ENCODE measurements at regions not wholly inside any gene's neighbourhood (a gene's known extent, or its start where the extent isn't known, plus 50 kb on each side); places are given as distances from the start of the nearest gene placed in this dataset.

- FAIRE-seq = no peak
- TF ChIP-seq, protein P1, sequence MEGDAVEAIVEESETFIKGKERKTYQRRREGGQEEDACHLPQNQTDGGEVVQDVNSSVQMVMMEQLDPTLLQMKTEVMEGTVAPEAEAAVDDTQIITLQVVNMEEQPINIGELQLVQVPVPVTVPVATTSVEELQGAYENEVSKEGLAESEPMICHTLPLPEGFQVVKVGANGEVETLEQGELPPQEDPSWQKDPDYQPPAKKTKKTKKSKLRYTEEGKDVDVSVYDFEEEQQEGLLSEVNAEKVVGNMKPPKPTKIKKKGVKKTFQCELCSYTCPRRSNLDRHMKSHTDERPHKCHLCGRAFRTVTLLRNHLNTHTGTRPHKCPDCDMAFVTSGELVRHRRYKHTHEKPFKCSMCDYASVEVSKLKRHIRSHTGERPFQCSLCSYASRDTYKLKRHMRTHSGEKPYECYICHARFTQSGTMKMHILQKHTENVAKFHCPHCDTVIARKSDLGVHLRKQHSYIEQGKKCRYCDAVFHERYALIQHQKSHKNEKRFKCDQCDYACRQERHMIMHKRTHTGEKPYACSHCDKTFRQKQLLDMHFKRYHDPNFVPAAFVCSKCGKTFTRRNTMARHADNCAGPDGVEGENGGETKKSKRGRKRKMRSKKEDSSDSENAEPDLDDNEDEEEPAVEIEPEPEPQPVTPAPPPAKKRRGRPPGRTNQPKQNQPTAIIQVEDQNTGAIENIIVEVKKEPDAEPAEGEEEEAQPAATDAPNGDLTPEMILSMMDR (IDR thresholded peaks at IDR 0.05; ENCODE audit: insufficient read depth, missing control alignments) = no peak
- no peak for DNase-seq (ENCODE audit: insufficient read length, low spot score)
Observed at GRCh38 chr11:104661901-104662300, 236.4 kb downstream of the CASP12 start.

DNA sequence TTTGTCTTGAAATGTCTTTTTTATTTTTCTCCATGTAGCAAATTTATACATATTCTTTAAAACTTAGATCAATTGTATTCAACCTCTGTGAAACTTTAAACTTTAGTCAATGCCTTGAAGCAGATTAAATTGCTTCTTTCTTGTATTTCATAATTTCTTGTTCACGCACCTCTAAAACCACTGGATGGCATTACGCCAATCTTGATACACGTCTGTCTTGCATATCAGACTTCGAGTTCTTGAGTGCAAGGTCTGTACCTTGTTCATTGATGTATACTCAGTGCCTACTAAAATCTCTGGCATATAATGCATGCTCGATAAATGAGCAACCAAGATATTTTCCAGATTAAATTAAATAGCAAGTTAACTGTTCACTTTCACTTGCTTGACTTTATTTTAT lies 236.8 kb downstream of the CASP12 start:
- no peak for FAIRE-seq
- no peak for DNase-seq (ENCODE audit: insufficient read length, low spot score)
- TF ChIP-seq, protein P1 (IDR thresholded peaks at IDR 0.05; ENCODE audit: insufficient read depth, missing control alignments) = no peak

GRCh38 chr11:104658177-104658576 lies 240.1 kb downstream of the CASP12 start:
- FAIRE-seq (no peak), DNase-seq (ENCODE audit: insufficient read length, low spot score) (no peak)
- TF ChIP-seq, protein P1 (IDR thresholded peaks at IDR 0.05; ENCODE audit: insufficient read depth, missing control alignments) = no peak

GRCh38 chr11:104657083-104657482 lies 241.2 kb downstream of the CASP12 start:
- FAIRE-seq = no peak
- DNase-seq (ENCODE audit: insufficient read length, low spot score) = no peak
- TF ChIP-seq, protein P1 (IDR thresholded peaks at IDR 0.05; ENCODE audit: insufficient read depth, missing control alignments) = no peak

DNA sequence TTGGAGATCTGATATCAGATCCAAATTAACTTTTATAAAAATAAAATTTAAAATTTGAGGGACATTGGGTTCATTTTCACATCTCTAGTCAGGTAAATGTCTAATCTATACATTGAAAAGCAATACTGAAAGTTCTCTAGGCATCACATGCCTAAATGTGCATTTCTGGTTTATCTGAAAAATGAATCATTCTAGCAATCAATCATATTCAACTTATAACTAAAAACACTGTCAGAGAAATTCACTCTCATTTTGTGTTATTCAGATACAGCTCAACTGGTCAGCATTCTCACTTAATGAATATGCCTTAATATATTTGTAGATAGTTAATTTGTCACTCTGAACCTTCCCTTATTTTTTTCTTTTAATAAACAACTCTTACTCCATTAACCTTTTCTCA lies 243.2 kb downstream of the CASP12 start:
- TF ChIP-seq, protein P1 (IDR thresholded peaks at IDR 0.05; ENCODE audit: insufficient read depth, missing control alignments) = no peak
- DNase-seq (ENCODE audit: insufficient read length, low spot score) (no peak), FAIRE-seq (no peak)

- no peak for FAIRE-seq
- TF ChIP-seq, protein P1 (IDR thresholded peaks at IDR 0.05; ENCODE audit: insufficient read depth, missing control alignments) = no peak
- no peak for DNase-seq (ENCODE audit: insufficient read length, low spot score)
Observed at GRCh38 chr11:104654181-104654813, 244.0 kb downstream of the CASP12 start.

DNA sequence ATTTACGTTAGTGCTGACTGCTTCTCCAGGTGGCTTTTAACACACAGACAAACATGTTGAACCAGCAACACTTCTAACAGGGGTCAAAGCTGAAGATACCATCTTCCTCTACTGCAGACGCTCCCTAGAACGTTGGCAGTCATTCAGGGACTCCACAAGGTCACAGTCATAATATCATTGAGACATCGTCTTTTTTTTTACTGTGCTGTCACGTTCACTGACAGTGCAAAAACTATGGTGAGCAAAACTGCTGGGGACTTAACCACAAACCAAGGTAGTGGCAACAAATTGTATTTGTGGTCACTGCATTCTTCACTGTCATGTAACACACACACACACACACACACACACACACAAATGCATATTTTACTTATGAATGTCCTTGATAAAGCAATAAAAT lies 244.9 kb downstream of the CASP12 start:
- FAIRE-seq = no peak
- no peak for DNase-seq (ENCODE audit: insufficient read length, low spot score)
- TF ChIP-seq, protein P1 (IDR thresholded peaks at IDR 0.05; ENCODE audit: insufficient read depth, missing control alignments) = no peak
